ENCODE measurements at regions not wholly inside any gene's neighbourhood (a gene's known extent, or its start where the extent isn't known, plus 50 kb on each side); places are given as distances from the start of the nearest gene placed in this dataset.

- POLR2A ChIA-PET: no interaction called here
- CTCF ChIA-PET: no interaction called here
- TF ChIP-seq FOXK2 (IDR thresholded peaks at IDR 0.05): no peak
- no peak for TF ChIP-seq FOXM1 (IDR thresholded peaks at IDR 0.05; ENCODE audit: borderline replicate concordance)
- TF ChIP-seq ZNF384 (IDR thresholded peaks at IDR 0.05): no peak
- no peak for DNase-seq (ENCODE audit: extremely low spot score)
Observed at GRCh38 chr3:16106050-16106449, 68.4 kb upstream of the GALNT15 start.

GRCh38 chr3:16108424-16108823, 66.1 kb upstream of the GALNT15 start:
- no peak for DNase-seq (ENCODE audit: extremely low spot score)
- POLR2A ChIA-PET: no interaction called here
- TF ChIP-seq TARDBP (IDR thresholded peaks at IDR 0.05) (no peak), NFRKB (IDR thresholded peaks at IDR 0.05) (no peak), L3MBTL2 (conservative IDR thresholded peaks at IDR 0.05) (no peak), FOXA1 (IDR thresholded peaks at IDR 0.05) (no peak), FOXK2 (IDR thresholded peaks at IDR 0.05) (no peak), CTBP1 (IDR thresholded peaks at IDR 0.05; ENCODE audit: borderline replicate concordance) (no peak), ELF4 (IDR thresholded peaks at IDR 0.05) (no peak), HDGF (IDR thresholded peaks at IDR 0.05; ENCODE audit: borderline replicate concordance) (no peak), LEF1 (IDR thresholded peaks at IDR 0.05; ENCODE audit: borderline replicate concordance) (no peak), ARNT (IDR thresholded peaks at IDR 0.05) (no peak), ZNF384 (IDR thresholded peaks at IDR 0.05) (no peak), SP1 (IDR thresholded peaks at IDR 0.05) (no peak), SUZ12 (IDR thresholded peaks at IDR 0.05) (no peak), FOXM1 (IDR thresholded peaks at IDR 0.05; ENCODE audit: borderline replicate concordance) (no peak), PKNOX1 (IDR thresholded peaks at IDR 0.05) (no peak)
- CTCF ChIA-PET: no interaction called here

DNA sequence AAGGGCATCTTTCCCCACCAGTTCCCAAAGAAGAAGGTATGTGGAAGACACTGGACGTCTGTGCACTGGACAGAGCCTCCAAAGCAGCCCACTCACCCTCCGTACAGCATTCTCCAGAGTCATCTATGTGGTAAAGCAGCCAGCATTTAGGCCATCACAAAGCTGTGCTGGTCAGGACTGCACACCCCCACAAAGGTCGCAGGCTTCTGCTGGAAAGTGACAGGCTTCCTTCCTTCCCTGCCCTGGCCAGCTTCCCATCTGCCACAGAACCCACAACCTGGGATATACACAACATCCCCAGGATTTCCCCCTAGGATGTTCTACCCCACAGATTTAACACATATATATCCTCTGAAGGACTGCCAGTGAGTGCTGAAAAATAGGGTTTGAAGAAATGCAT, 64.6 kb upstream of the GALNT15 start:
- ChIA-PET POLR2A (no interaction called here), CTCF (no interaction called here)
- DNase-seq (ENCODE audit: extremely low spot score): no peak
- TF ChIP-seq BHLHE40 (IDR thresholded peaks at IDR 0.05; ENCODE audit: borderline replicate concordance): no peak
- TF ChIP-seq FOXK2 (IDR thresholded peaks at IDR 0.05): no peak
- TF ChIP-seq LEF1 (IDR thresholded peaks at IDR 0.05; ENCODE audit: borderline replicate concordance): no peak
- TF ChIP-seq FOXM1 (IDR thresholded peaks at IDR 0.05; ENCODE audit: borderline replicate concordance): no peak
- no peak for TF ChIP-seq ARNT (IDR thresholded peaks at IDR 0.05)
- TF ChIP-seq ZNF384 (IDR thresholded peaks at IDR 0.05): no peak
- TF ChIP-seq TARDBP (IDR thresholded peaks at IDR 0.05): no peak
- TF ChIP-seq L3MBTL2 (conservative IDR thresholded peaks at IDR 0.05): no peak
- no peak for TF ChIP-seq HDGF (IDR thresholded peaks at IDR 0.05; ENCODE audit: borderline replicate concordance)
- no peak for TF ChIP-seq SP1 (IDR thresholded peaks at IDR 0.05)
- TF ChIP-seq CTBP1 (IDR thresholded peaks at IDR 0.05; ENCODE audit: borderline replicate concordance): no peak
- no peak for TF ChIP-seq NFRKB (IDR thresholded peaks at IDR 0.05)
- no peak for TF ChIP-seq FOXA1 (IDR thresholded peaks at IDR 0.05)
- no peak for TF ChIP-seq SUZ12 (IDR thresholded peaks at IDR 0.05)
- TF ChIP-seq PKNOX1 (IDR thresholded peaks at IDR 0.05): no peak
- no peak for TF ChIP-seq ELF4 (IDR thresholded peaks at IDR 0.05)

GRCh38 chr3:16112910-16113504, 61.5 kb upstream of the GALNT15 start:
- TF ChIP-seq BHLHE40 (IDR thresholded peaks at IDR 0.05; ENCODE audit: borderline replicate concordance) (no peak), SUZ12 (IDR thresholded peaks at IDR 0.05) (no peak), FOXM1 (IDR thresholded peaks at IDR 0.05; ENCODE audit: borderline replicate concordance) (no peak), TARDBP (IDR thresholded peaks at IDR 0.05) (no peak), FOXK2 (IDR thresholded peaks at IDR 0.05) (no peak), ZNF384 (IDR thresholded peaks at IDR 0.05) (no peak), FOXA1 (IDR thresholded peaks at IDR 0.05) (no peak), SP1 (IDR thresholded peaks at IDR 0.05) (no peak), CTBP1 (IDR thresholded peaks at IDR 0.05; ENCODE audit: borderline replicate concordance) (no peak), L3MBTL2 (conservative IDR thresholded peaks at IDR 0.05) (no peak), HDGF (IDR thresholded peaks at IDR 0.05; ENCODE audit: borderline replicate concordance) (no peak), NFRKB (IDR thresholded peaks at IDR 0.05) (no peak), PKNOX1 (IDR thresholded peaks at IDR 0.05) (no peak), LEF1 (IDR thresholded peaks at IDR 0.05; ENCODE audit: borderline replicate concordance) (no peak), ARNT (IDR thresholded peaks at IDR 0.05) (no peak), ELF4 (IDR thresholded peaks at IDR 0.05) (no peak)
- CTCF ChIA-PET: no interaction called here
- POLR2A ChIA-PET: no interaction called here
- no peak for DNase-seq (ENCODE audit: extremely low spot score)

DNA sequence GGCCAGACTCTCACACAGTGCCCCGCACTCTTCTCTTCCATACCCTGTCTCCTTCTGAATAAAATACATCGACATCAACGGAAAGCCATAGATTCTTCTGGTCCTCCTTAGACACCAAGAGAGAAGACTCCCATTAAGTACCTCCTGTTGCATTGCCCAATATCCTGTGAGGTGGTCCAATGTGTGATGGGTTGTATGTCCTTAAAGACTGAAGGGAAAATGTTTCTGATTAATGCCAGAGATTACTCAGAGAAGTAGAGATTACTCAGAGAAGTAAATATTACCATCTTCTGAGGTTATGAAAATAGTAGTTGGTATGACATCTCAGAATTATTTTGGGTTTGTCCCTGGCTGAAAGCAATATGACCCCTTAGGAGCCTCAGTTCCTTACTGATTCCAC, 60.8 kb upstream of the GALNT15 start:
- TF ChIP-seq ARNT (IDR thresholded peaks at IDR 0.05): no peak
- no peak for TF ChIP-seq ZNF384 (IDR thresholded peaks at IDR 0.05)
- TF ChIP-seq ELF4 (IDR thresholded peaks at IDR 0.05): no peak
- no peak for TF ChIP-seq FOXA1 (IDR thresholded peaks at IDR 0.05)
- TF ChIP-seq SUZ12 (IDR thresholded peaks at IDR 0.05): no peak
- no peak for TF ChIP-seq HDGF (IDR thresholded peaks at IDR 0.05; ENCODE audit: borderline replicate concordance)
- TF ChIP-seq FOXK2 (IDR thresholded peaks at IDR 0.05): no peak
- no peak for TF ChIP-seq LEF1 (IDR thresholded peaks at IDR 0.05; ENCODE audit: borderline replicate concordance)
- TF ChIP-seq SP1 (IDR thresholded peaks at IDR 0.05): no peak
- TF ChIP-seq FOXM1 (IDR thresholded peaks at IDR 0.05; ENCODE audit: borderline replicate concordance): no peak
- no peak for DNase-seq (ENCODE audit: extremely low spot score)
- ChIA-PET POLR2A (no interaction called here), CTCF (no interaction called here)

DNA sequence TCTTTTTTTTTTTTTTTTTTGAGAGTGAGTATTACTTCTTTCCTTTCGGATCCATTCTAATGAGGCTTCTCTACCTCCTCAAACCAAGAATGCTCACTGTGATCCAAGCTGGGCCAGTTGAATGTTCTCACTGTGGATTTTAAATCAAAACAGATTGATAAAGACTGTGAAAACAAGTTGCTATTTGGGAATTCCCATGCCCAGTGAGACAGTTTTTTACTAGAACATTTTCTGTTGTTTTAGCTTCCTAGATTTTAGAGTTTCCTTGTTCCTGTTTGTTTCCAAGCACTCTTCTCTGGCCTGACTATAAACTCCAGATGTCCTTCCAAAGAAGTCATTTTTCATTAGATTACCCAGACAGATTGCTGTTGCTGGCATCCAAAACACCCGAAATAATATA, 60.1 kb upstream of the GALNT15 start:
- ChIA-PET CTCF (no interaction called here), POLR2A (no interaction called here)
- TF ChIP-seq SUZ12 (IDR thresholded peaks at IDR 0.05): no peak
- TF ChIP-seq BHLHE40 (IDR thresholded peaks at IDR 0.05; ENCODE audit: borderline replicate concordance): no peak
- no peak for TF ChIP-seq NFRKB (IDR thresholded peaks at IDR 0.05)
- TF ChIP-seq LEF1 (IDR thresholded peaks at IDR 0.05; ENCODE audit: borderline replicate concordance): no peak
- TF ChIP-seq ELF4 (IDR thresholded peaks at IDR 0.05): no peak
- no peak for TF ChIP-seq PKNOX1 (IDR thresholded peaks at IDR 0.05)
- TF ChIP-seq L3MBTL2 (conservative IDR thresholded peaks at IDR 0.05): no peak
- TF ChIP-seq FOXM1 (IDR thresholded peaks at IDR 0.05; ENCODE audit: borderline replicate concordance): no peak
- no peak for TF ChIP-seq ZNF384 (IDR thresholded peaks at IDR 0.05)
- no peak for TF ChIP-seq HDGF (IDR thresholded peaks at IDR 0.05; ENCODE audit: borderline replicate concordance)
- no peak for TF ChIP-seq TARDBP (IDR thresholded peaks at IDR 0.05)
- TF ChIP-seq ARNT (IDR thresholded peaks at IDR 0.05): no peak
- TF ChIP-seq CTBP1 (IDR thresholded peaks at IDR 0.05; ENCODE audit: borderline replicate concordance): no peak
- no peak for TF ChIP-seq SP1 (IDR thresholded peaks at IDR 0.05)
- TF ChIP-seq FOXA1 (IDR thresholded peaks at IDR 0.05): no peak
- TF ChIP-seq FOXK2 (IDR thresholded peaks at IDR 0.05): no peak
- DNase-seq (ENCODE audit: extremely low spot score): no peak

All from HEK293T (cell line).